HG02981 (cell line): ENCODE measurements at regions not wholly inside any gene's neighbourhood (a gene's known extent, or its start where the extent isn't known, plus 50 kb on each side); places are given as distances from the start of the nearest gene placed in this dataset.

Experiments
- ATAC-seq: cut with Tn5 transposase; IDR thresholded peaks from one replicate; pipeline ENCODE4 v1.9.1; 2021; ENCODE audit warnings: mild to moderate bottlenecking, moderate library complexity; ENCODE audit not compliant: unreplicated experiment

- ATAC-seq = no peak
These were observed 196.9 kb upstream of the LRFN5 start for GRCh38 chr14:41409806-41410205.

GRCh38 chr14:41404126-41404525 is 202.6 kb upstream of the LRFN5 start:
- no peak for ATAC-seq

- no peak for ATAC-seq
These were observed 203.3 kb upstream of the LRFN5 start for GRCh38 chr14:41403360-41403759.

- no peak for ATAC-seq
These were observed 208.8 kb upstream of the LRFN5 start for GRCh38 chr14:41397926-41398325.

- no peak for ATAC-seq
These were observed 213.2 kb upstream of the LRFN5 start for GRCh38 chr14:41393512-41393911.

GRCh38 chr14:41392226-41392625 is 214.4 kb upstream of the LRFN5 start:
- no peak for ATAC-seq

- no peak for ATAC-seq
These were observed 217.3 kb upstream of the LRFN5 start for GRCh38 chr14:41389355-41389754.

- ATAC-seq = no peak
These were observed 220.9 kb upstream of the LRFN5 start for GRCh38 chr14:41385797-41386196.

- no peak for ATAC-seq
These were observed 226.7 kb upstream of the LRFN5 start for GRCh38 chr14:41380017-41380416.

- ATAC-seq = no peak
These were observed 228.2 kb upstream of the LRFN5 start for GRCh38 chr14:41378526-41378925.

- ATAC-seq = no peak
These were observed 228.7 kb upstream of the LRFN5 start for GRCh38 chr14:41377932-41378331.

GRCh38 chr14:41374092-41374491 is 232.6 kb upstream of the LRFN5 start:
- no peak for ATAC-seq

GRCh38 chr14:41362139-41362538 is 244.5 kb upstream of the LRFN5 start:
- ATAC-seq = no peak

GRCh38 chr14:41360126-41360525 is 246.6 kb upstream of the LRFN5 start:
- ATAC-seq = no peak

- ATAC-seq = no peak
These were observed 250.8 kb upstream of the LRFN5 start for GRCh38 chr14:41355866-41356265.

GRCh38 chr14:41350476-41350875 is 256.2 kb upstream of the LRFN5 start:
- ATAC-seq = no peak

- ATAC-seq = no peak
These were observed 257.3 kb upstream of the LRFN5 start for GRCh38 chr14:41349289-41349910.

GRCh38 chr14:41343857-41344256 is 262.8 kb upstream of the LRFN5 start:
- ATAC-seq = no peak

- no peak for ATAC-seq
These were observed 293.5 kb upstream of the LRFN5 start for GRCh38 chr14:41313196-41313595.

GRCh38 chr14:41303506-41303905 is 303.2 kb upstream of the LRFN5 start:
- ATAC-seq = no peak

- ATAC-seq = no peak
These were observed 303.9 kb upstream of the LRFN5 start for GRCh38 chr14:41302776-41303175.

- ATAC-seq = no peak
These were observed 306.8 kb upstream of the LRFN5 start for GRCh38 chr14:41299924-41300323.

- no peak for ATAC-seq
These were observed 308.4 kb upstream of the LRFN5 start for GRCh38 chr14:41298328-41298690.
